ENCODE measurements at regions not wholly inside any gene's neighbourhood (a gene's known extent, or its start where the extent isn't known, plus 50 kb on each side); places are given as distances from the start of the nearest gene placed in this dataset.

DNA sequence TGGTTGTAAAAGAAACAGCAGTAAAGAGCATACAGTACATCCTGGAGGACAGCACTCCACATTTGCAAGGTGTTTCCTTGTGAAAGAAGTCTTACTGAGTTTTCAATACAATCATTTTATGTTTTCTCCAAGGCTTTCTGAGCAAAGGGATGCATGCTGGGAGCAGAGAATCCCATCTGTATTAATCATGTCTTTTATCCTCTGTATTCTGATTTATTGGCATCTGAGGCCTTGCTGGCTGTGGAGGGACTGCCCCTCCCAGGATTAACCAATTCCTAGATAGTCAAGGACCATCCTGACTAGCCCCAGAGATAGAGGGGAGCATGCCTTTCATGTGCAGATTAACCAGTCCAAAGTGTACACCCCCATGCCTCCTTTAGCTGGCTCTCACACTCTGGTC, 476.3 kb downstream of the SIPA1L2 start:
- intact Hi-C loops (cut with DNase I; ENCODE audit: low total_unique reads) = no loop called here
- no peaks in the 10 kb centered on the region for H3K27me3 ChIP-seq
- no peaks in the 10 kb centered on the region for H3K4me1 ChIP-seq
- no peaks in the 10 kb centered on the region for H3K9me3 ChIP-seq
- no peaks in the 10 kb centered on the region for H3K36me3 ChIP-seq
- DNase-seq = no peak
- no peak overlapping the region for H3K27ac ChIP-seq
- TF ChIP-seq, protein P1, sequence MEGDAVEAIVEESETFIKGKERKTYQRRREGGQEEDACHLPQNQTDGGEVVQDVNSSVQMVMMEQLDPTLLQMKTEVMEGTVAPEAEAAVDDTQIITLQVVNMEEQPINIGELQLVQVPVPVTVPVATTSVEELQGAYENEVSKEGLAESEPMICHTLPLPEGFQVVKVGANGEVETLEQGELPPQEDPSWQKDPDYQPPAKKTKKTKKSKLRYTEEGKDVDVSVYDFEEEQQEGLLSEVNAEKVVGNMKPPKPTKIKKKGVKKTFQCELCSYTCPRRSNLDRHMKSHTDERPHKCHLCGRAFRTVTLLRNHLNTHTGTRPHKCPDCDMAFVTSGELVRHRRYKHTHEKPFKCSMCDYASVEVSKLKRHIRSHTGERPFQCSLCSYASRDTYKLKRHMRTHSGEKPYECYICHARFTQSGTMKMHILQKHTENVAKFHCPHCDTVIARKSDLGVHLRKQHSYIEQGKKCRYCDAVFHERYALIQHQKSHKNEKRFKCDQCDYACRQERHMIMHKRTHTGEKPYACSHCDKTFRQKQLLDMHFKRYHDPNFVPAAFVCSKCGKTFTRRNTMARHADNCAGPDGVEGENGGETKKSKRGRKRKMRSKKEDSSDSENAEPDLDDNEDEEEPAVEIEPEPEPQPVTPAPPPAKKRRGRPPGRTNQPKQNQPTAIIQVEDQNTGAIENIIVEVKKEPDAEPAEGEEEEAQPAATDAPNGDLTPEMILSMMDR (IDR thresholded peaks at IDR 0.05) = no peak
- H3K4me3 ChIP-seq = no peak overlapping the region

DNA sequence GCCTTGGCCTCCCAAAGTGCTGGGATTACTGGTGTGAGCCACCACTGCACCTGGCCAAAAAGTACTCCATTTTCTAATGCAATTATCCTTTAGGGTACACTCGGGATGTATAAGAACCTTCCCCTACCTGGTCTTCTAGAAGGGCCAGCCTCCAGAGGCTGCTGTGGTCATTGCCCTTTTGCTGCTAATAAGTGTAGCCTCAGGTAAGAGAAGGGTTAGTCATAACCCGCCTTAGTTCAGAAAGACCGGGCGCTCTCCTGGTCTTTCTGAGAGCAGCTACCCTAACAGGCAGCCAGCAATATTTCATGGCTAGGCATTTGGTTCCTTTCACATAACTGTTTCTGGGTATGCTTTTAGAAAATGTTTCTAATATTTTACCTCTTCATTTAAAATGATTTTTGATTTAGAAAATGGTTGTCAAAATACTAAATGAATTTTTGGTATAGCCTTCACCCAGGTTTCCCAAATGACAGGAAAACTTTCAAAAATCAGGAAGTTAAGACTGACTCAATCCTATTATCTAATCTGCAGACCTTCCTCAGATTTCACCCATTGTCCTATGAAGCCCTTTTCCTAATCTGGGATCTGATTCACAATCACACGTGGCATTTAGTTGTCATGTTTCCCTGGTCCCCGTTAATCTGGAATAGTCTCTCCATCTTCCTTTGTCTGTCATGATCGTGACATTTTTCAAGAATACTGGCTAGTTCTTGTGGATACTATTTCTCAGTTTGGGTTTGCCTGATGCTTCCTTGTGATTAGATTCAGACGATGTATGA, 479.0 kb downstream of the SIPA1L2 start:
- intact Hi-C loops (cut with DNase I; ENCODE audit: low total_unique reads) = no loop called here
- Histone ChIP-seq H3K9me3 (no peaks in the 10 kb centered on the region), H3K4me3 (no peak overlapping the region), H3K36me3 (no peaks in the 10 kb centered on the region), H3K4me1 (no peaks in the 10 kb centered on the region), H3K27me3 (no peaks in the 10 kb centered on the region), H3K27ac (no peak overlapping the region)
- TF ChIP-seq, protein P1 (IDR thresholded peaks at IDR 0.05) = no peak
- no peak for DNase-seq

DNA sequence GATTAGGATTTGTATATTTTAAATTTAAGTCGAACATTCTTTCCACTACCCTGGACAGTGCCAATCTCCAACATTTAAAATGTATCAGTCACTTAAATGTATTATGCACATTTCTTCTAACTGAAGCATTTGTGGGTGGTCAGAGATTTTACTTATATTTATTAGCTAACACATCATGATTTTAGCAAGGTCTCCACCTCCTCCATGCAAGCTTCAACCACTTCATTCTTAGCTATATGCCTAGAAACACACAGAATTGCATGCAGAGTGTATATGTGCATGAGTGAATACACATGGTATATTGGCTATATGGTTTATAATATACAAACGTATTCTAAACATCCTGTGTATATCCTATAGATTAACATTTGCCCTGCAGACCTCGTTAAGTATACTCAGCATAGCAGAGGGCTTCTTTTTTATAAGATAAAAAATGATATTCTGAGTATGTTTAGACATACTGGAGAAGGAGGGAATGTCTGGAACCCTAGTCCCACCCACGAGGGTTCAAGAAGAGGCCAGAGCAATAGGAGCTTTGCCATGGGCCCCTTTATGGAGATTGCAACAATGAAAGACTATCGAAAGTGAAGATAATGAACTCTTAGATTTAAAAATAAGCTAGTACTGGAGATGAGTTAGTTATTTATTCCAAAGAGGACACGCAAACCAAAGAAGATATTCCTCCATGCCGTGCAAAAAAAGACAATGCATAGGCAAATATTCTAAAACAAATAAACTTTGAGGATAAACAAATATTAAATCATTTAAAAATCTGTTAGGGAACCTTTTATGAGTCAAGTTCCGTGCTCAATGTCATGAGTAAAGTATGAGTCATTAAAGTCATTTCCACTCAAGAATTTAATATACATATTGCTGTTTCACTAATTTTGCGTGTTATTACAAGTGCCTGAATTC, 480.4 kb downstream of the SIPA1L2 start:
- TF ChIP-seq, protein P1 (IDR thresholded peaks at IDR 0.05) = no peak
- intact Hi-C loops (cut with DNase I; ENCODE audit: low total_unique reads) = no loop called here
- no peak overlapping the region for H3K27ac ChIP-seq
- H3K9me3 ChIP-seq = no peaks in the 10 kb centered on the region
- no peak overlapping the region for H3K4me3 ChIP-seq
- no peak for DNase-seq
- no peaks in the 10 kb centered on the region for H3K36me3 ChIP-seq
- no peaks in the 10 kb centered on the region for H3K27me3 ChIP-seq
- H3K4me1 ChIP-seq = no peaks in the 10 kb centered on the region

DNA sequence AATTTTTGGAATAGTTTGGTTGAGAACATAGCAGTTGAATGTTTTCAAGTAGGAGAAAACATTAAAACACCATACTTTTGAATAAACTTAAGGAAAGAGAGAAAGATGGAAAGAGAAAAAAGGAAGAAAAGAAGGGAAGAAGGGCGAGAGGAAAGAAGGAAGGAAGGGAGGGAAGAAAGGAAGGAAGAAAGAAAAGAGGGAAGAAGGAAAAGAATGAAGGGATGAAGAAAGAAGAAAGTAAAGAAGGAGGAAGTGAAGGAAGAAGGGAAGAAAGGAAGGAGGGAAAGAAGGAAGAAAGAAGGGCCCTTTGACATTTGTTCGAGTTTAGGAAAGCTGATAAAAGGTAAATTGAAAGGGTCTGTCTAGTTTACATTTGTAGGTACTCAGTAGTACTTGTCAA, 482.7 kb downstream of the SIPA1L2 start:
- intact Hi-C loops (cut with DNase I; ENCODE audit: low total_unique reads) = no loop called here
- Histone ChIP-seq H3K36me3 (no peaks in the 10 kb centered on the region), H3K27ac (no peak overlapping the region), H3K27me3 (no peaks in the 10 kb centered on the region), H3K4me1 (peaks cover 3 to 18% (median 13%) of the 10 kb centered on the region in 4 donors), H3K9me3 (no peaks in the 10 kb centered on the region), H3K4me3 (no peak overlapping the region)
- TF ChIP-seq, protein P1 (IDR thresholded peaks at IDR 0.05) = no peak
- DNase-seq = no peak

DNA sequence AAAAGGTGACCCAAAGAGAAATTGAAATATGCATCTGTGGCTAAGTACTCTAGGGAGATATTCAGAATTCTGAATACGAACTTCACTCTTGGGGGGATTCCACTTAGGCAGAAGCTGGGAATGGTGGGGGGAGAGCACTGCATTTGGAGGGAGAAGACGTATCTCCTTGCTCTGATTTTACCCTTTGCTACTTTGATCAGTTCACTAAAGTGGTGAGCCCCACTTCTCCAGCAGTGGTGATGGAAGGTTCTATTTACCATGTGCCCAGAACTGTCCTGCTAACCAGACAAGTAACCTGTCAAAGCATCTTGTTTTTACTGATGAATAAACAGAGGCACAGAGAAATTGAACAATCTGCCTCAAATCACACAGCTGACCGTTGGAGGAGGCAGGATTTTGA, 483.4 kb downstream of the SIPA1L2 start:
- no peak overlapping the region for H3K27ac ChIP-seq
- intact Hi-C loops (cut with DNase I; ENCODE audit: low total_unique reads) = no loop called here

More for the DNA sequence above, 483.4 kb downstream of the SIPA1L2 start:
- Histone ChIP-seq H3K36me3 (no peaks in the 10 kb centered on the region), H3K4me1 (peaks cover 8 to 24% (median 13%) of the 10 kb centered on the region in 4 donors), H3K27me3 (no peaks in the 10 kb centered on the region), H3K4me3 (no peak overlapping the region), H3K9me3 (no peaks in the 10 kb centered on the region)
- DNase-seq = no peak
- TF ChIP-seq, protein P1 (IDR thresholded peaks at IDR 0.05) = no peak

Measured in tibial artery (tissue), 4 donors.